ENCODE measurements at regions not wholly inside any gene's neighbourhood (a gene's known extent, or its start where the extent isn't known, plus 50 kb on each side); places are given as distances from the start of the nearest gene placed in this dataset.

- no peak overlapping the region for H3K4me3 Mint-ChIP-seq
- H3K27me3 ChIP-seq (replicated peaks in 1 of 4; ENCODE audit: control extremely low read depth in 1 of 4, control insufficient read depth in 3 of 4, insufficient read depth in 4 of 4, low read length in 3 of 4), result no peaks in the 10 kb centered on the region
- no peak overlapping the region for H3K27ac ChIP-seq (ENCODE audit: low read length in 2 of 2)
- WGBS (ENCODE audit: insufficient coverage), result 100% methylated on average over 1 of the region's 4 CpGs
- H2AFZ ChIP-seq (ENCODE audit: insufficient read depth, low read depth, low read length, poor library complexity, severe bottlenecking), result no peak overlapping the region
- H3K9me3 Mint-ChIP-seq (ENCODE audit: insufficient read depth), result no peaks in the 10 kb centered on the region
- TF ChIP-seq, protein P1, sequence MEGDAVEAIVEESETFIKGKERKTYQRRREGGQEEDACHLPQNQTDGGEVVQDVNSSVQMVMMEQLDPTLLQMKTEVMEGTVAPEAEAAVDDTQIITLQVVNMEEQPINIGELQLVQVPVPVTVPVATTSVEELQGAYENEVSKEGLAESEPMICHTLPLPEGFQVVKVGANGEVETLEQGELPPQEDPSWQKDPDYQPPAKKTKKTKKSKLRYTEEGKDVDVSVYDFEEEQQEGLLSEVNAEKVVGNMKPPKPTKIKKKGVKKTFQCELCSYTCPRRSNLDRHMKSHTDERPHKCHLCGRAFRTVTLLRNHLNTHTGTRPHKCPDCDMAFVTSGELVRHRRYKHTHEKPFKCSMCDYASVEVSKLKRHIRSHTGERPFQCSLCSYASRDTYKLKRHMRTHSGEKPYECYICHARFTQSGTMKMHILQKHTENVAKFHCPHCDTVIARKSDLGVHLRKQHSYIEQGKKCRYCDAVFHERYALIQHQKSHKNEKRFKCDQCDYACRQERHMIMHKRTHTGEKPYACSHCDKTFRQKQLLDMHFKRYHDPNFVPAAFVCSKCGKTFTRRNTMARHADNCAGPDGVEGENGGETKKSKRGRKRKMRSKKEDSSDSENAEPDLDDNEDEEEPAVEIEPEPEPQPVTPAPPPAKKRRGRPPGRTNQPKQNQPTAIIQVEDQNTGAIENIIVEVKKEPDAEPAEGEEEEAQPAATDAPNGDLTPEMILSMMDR (IDR thresholded peaks at IDR 0.05), result no peak
- no peak for TF ChIP-seq EZH2 (IDR thresholded peaks at IDR 0.05; ENCODE audit: borderline replicate concordance, insufficient read depth, low read depth, low read length, poor library complexity, severe bottlenecking)
- POLR2A ChIA-PET, result no interaction called here
- no peaks in the 10 kb centered on the region for H4K20me1 ChIP-seq (ENCODE audit: control insufficient read depth, insufficient read depth, low read length, poor library complexity, severe bottlenecking)
- no peak overlapping the region for H3K4me2 ChIP-seq (replicated peaks; ENCODE audit: low read depth, low read length, poor library complexity, severe bottlenecking)
- H3K27ac Mint-ChIP-seq, result no peak overlapping the region
- H3K4me1 Mint-ChIP-seq, result no peaks in the 10 kb centered on the region
- H3K4me1 ChIP-seq (ENCODE audit: control insufficient read depth in 2 of 2, insufficient read depth in 2 of 2, low read length in 2 of 2), result no peaks in the 10 kb centered on the region
- CTCF ChIA-PET, result no interaction called here
- no peak overlapping the region for H3K4me3 ChIP-seq (ENCODE audit: control extremely low read depth in 1 of 5, extremely low read depth in 1 of 5, insufficient read depth in 1 of 5, low read depth in 2 of 5, low read length in 4 of 5)
- intact Hi-C loops (cut with micrococcal nuclease), result no loop called here
- H3K36me3 ChIP-seq (replicated peaks in 1 of 2; ENCODE audit: control extremely low read depth in 1 of 2, control insufficient read depth in 1 of 2, extremely low read depth in 1 of 2, insufficient read depth in 2 of 2, low read length in 1 of 2), result no peaks in the 10 kb centered on the region
- ATAC-seq (ENCODE audit: low read depth) (no peak), DNase-seq (no peak)
- no peaks in the 10 kb centered on the region for H3K79me2 ChIP-seq (ENCODE audit: control insufficient read depth, insufficient read depth, low read length)
- H3K9ac ChIP-seq (ENCODE audit: low read length), result no peak overlapping the region
- H3K9me3 ChIP-seq (ENCODE audit: control extremely low read depth in 1 of 3, control insufficient read depth in 2 of 3, insufficient read depth in 1 of 3, low read length in 2 of 3), result no peaks in the 10 kb centered on the region
- H3K27me3 Mint-ChIP-seq, result no peaks in the 10 kb centered on the region
Measured at GRCh38 chr13:36608474-36608873, 65.3 kb upstream of the SERTM1 start.

- Histone ChIP-seq H3K4me2 (replicated peaks; ENCODE audit: low read depth, low read length, poor library complexity, severe bottlenecking) (no peak overlapping the region), H4K20me1 (ENCODE audit: control insufficient read depth, insufficient read depth, low read length, poor library complexity, severe bottlenecking) (no peaks in the 10 kb centered on the region), H2AFZ (ENCODE audit: insufficient read depth, low read depth, low read length, poor library complexity, severe bottlenecking) (no peak overlapping the region), H3K9ac (ENCODE audit: low read length) (no peak overlapping the region), H3K4me1 (ENCODE audit: control insufficient read depth in 2 of 2, insufficient read depth in 2 of 2, low read length in 2 of 2) (no peaks in the 10 kb centered on the region), H3K27ac (ENCODE audit: low read length in 2 of 2) (no peak overlapping the region), H3K79me2 (ENCODE audit: control insufficient read depth, insufficient read depth, low read length) (no peaks in the 10 kb centered on the region), H3K36me3 (replicated peaks in 1 of 2; ENCODE audit: control extremely low read depth in 1 of 2, control insufficient read depth in 1 of 2, extremely low read depth in 1 of 2, insufficient read depth in 2 of 2, low read length in 1 of 2) (no peaks in the 10 kb centered on the region), H3K9me3 (ENCODE audit: control extremely low read depth in 1 of 3, control insufficient read depth in 2 of 3, insufficient read depth in 1 of 3, low read length in 2 of 3) (no peaks in the 10 kb centered on the region), H3K27me3 (replicated peaks in 1 of 4; ENCODE audit: control extremely low read depth in 1 of 4, control insufficient read depth in 3 of 4, insufficient read depth in 4 of 4, low read length in 3 of 4) (no peaks in the 10 kb centered on the region), H3K4me3 (ENCODE audit: control extremely low read depth in 1 of 5, extremely low read depth in 1 of 5, insufficient read depth in 1 of 5, low read depth in 2 of 5, low read length in 4 of 5) (no peak overlapping the region)
- intact Hi-C loops (cut with micrococcal nuclease), result no loop called here
- ChIA-PET POLR2A (no interaction called here), CTCF (no interaction called here)
- ATAC-seq (ENCODE audit: low read depth) (no peak), DNase-seq (no peak)
- 90% methylated on average over 2 of the region's 4 CpGs for WGBS (ENCODE audit: insufficient coverage)
- no peak overlapping the region for H3K27ac Mint-ChIP-seq
- H3K9me3 Mint-ChIP-seq (ENCODE audit: insufficient read depth), result no peaks in the 10 kb centered on the region
- no peak overlapping the region for H3K4me3 Mint-ChIP-seq
- TF ChIP-seq, protein P1 (IDR thresholded peaks at IDR 0.05), result no peak
- no peak for TF ChIP-seq EZH2 (IDR thresholded peaks at IDR 0.05; ENCODE audit: borderline replicate concordance, insufficient read depth, low read depth, low read length, poor library complexity, severe bottlenecking)
- no peaks in the 10 kb centered on the region for H3K27me3 Mint-ChIP-seq
- no peaks in the 10 kb centered on the region for H3K4me1 Mint-ChIP-seq
Measured at GRCh38 chr13:36612230-36612629, 61.6 kb upstream of the SERTM1 start.

Data from B cell (primary cell).